ENCODE measurements at regions not wholly inside any gene's neighbourhood (a gene's known extent, or its start where the extent isn't known, plus 50 kb on each side); places are given as distances from the start of the nearest gene placed in this dataset.

GRCh38 chr21:23093259-23093658, 2095.1 kb downstream of the NCAM2 start:
- ChIA-PET POLR2A (no interaction called here), CTCF (no interaction called here)
- TF ChIP-seq, protein P1, sequence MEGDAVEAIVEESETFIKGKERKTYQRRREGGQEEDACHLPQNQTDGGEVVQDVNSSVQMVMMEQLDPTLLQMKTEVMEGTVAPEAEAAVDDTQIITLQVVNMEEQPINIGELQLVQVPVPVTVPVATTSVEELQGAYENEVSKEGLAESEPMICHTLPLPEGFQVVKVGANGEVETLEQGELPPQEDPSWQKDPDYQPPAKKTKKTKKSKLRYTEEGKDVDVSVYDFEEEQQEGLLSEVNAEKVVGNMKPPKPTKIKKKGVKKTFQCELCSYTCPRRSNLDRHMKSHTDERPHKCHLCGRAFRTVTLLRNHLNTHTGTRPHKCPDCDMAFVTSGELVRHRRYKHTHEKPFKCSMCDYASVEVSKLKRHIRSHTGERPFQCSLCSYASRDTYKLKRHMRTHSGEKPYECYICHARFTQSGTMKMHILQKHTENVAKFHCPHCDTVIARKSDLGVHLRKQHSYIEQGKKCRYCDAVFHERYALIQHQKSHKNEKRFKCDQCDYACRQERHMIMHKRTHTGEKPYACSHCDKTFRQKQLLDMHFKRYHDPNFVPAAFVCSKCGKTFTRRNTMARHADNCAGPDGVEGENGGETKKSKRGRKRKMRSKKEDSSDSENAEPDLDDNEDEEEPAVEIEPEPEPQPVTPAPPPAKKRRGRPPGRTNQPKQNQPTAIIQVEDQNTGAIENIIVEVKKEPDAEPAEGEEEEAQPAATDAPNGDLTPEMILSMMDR (IDR thresholded peaks at IDR 0.05; ENCODE audit: insufficient read depth, low read length, missing control alignments): no peak
- H3K4me3 ChIP-seq (ENCODE audit: low read depth, low read length): no peak overlapping the region
- no peak for DNase-seq (ENCODE audit: low read depth, low spot score)

GRCh38 chr21:23099185-23099584, 2101.0 kb downstream of the NCAM2 start:
- H3K4me3 ChIP-seq (ENCODE audit: low read depth, low read length): no peak overlapping the region
- TF ChIP-seq, protein P1 (IDR thresholded peaks at IDR 0.05; ENCODE audit: insufficient read depth, low read length, missing control alignments): no peak
- no peak for DNase-seq (ENCODE audit: low read depth, low spot score)
- ChIA-PET CTCF (no interaction called here), POLR2A (no interaction called here)

- DNase-seq (ENCODE audit: low read depth, low spot score): no peak
- CTCF ChIA-PET: no interaction called here
- no peak overlapping the region for H3K4me3 ChIP-seq (ENCODE audit: low read depth, low read length)
- TF ChIP-seq, protein P1 (IDR thresholded peaks at IDR 0.05; ENCODE audit: insufficient read depth, low read length, missing control alignments): no peak
- POLR2A ChIA-PET: no interaction called here
Measured at GRCh38 chr21:23101111-23101510, 2102.9 kb downstream of the NCAM2 start.

- ChIA-PET POLR2A (no interaction called here), CTCF (no interaction called here)
- DNase-seq (ENCODE audit: low read depth, low spot score): no peak
- TF ChIP-seq, protein P1 (IDR thresholded peaks at IDR 0.05; ENCODE audit: insufficient read depth, low read length, missing control alignments): no peak
- no peak overlapping the region for H3K4me3 ChIP-seq (ENCODE audit: low read depth, low read length)
Measured at GRCh38 chr21:23108533-23108932, 2110.3 kb downstream of the NCAM2 start.

- POLR2A ChIA-PET: no interaction called here
- no peak for DNase-seq (ENCODE audit: low read depth, low spot score)
Measured at GRCh38 chr21:23111070-23111600, 2112.9 kb downstream of the NCAM2 start.

DNA sequence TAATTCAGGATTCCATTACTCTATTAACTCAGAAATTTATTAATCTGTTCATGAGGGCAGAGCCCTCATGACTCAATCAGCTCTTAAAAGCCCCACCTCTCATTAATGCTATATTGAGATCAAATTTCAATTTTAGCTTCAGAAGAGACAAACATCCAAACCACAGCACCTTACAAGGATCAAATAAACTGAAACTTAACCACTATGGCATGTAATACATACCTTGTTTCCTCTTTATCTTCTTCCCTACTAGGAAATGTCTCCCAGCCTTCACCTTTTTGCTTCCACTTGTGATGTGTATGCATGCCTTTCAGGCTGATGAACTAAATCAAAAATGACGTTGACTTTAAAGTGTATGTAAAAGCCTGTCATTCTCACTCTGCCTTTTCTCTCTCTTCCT, 2121.3 kb downstream of the NCAM2 start:
- DNase-seq (ENCODE audit: low read depth, low spot score): no peak
- no peak overlapping the region for H3K4me3 ChIP-seq (ENCODE audit: low read depth, low read length)
- ChIA-PET POLR2A (no interaction called here), CTCF (no interaction called here)
- TF ChIP-seq, protein P1 (IDR thresholded peaks at IDR 0.05; ENCODE audit: insufficient read depth, low read length, missing control alignments): no peak

More at GRCh38 chr21:23111070-23111600, 2112.9 kb downstream of the NCAM2 start:
- CTCF ChIA-PET: no interaction called here
- H3K4me3 ChIP-seq (ENCODE audit: low read depth, low read length): no peak overlapping the region
- TF ChIP-seq, protein P1 (IDR thresholded peaks at IDR 0.05; ENCODE audit: insufficient read depth, low read length, missing control alignments): no peak

Measured in AG04449 (cell line).